Esophagus muscularis mucosa (tissue), 4 donors: ENCODE measurements at regions not wholly inside any gene's neighbourhood (a gene's known extent, or its start where the extent isn't known, plus 50 kb on each side); places are given as distances from the start of the nearest gene placed in this dataset.

Experiments used
- EP300 ChIP-seq: sonication (generic); formaldehyde crosslinking; IDR thresholded peaks from one replicate; pipeline ENCODE4 v1.6.1; 2017; ENCODE audit warnings: antibody characterized with exemption
- POLR2A ChIP-seq: fragments of 450-650 bp; IDR thresholded peaks from one replicate; pipeline ENCODE4 v1.6.1; 2017; ENCODE audit warnings: antibody characterized with exemption, moderate library complexity, mild to moderate bottlenecking, low read depth
- TF ChIP-seq, protein P1 (sequence below), 3 experiments: fragments of 200-600 bp in 2 of 3; fragments of 450-650 bp in 1 of 3; sonication (generic) in 2 of 3; IDR thresholded peaks; one replicate each; pipeline ENCODE4 v1.5.1; 2017 to 2019; ENCODE audit warnings: antibody characterized with exemption in 3 of 3, mild to moderate bottlenecking in 2 of 3, moderate library complexity in 1 of 3

DNA sequence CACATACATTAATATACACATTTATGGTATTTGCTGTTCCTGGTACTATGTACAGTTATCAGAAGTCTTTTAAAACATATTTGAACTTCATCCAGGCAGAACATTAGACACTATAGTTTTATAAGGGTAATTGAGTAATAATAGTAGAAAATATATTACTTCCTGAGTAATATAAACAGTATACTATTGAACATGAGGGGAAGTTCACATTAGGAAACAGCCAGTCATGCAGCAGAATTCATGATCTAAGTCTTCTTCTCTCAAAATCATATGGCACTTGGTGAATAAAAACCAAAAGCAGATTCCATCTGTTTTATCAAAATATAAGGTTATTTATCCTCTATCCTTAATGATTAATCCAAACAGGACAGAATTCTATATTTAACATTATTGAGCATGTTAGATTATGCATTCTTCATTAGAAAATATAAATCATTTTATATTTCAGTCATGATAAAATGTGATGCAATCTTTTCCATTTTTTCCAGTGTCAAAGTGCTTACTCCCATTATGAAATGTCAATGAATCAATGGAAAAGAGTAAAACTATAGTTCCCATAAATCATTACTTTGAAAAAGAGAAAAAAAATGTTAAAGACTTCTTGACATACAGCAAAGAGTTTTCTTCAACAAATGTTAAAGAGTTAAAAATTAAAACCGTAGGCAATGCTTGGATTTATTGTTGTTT, 584.3 kb upstream of the TUSC1 start:
- TF ChIP-seq POLR2A (no peak), EP300 (no peak)
- TF ChIP-seq, protein P1, sequence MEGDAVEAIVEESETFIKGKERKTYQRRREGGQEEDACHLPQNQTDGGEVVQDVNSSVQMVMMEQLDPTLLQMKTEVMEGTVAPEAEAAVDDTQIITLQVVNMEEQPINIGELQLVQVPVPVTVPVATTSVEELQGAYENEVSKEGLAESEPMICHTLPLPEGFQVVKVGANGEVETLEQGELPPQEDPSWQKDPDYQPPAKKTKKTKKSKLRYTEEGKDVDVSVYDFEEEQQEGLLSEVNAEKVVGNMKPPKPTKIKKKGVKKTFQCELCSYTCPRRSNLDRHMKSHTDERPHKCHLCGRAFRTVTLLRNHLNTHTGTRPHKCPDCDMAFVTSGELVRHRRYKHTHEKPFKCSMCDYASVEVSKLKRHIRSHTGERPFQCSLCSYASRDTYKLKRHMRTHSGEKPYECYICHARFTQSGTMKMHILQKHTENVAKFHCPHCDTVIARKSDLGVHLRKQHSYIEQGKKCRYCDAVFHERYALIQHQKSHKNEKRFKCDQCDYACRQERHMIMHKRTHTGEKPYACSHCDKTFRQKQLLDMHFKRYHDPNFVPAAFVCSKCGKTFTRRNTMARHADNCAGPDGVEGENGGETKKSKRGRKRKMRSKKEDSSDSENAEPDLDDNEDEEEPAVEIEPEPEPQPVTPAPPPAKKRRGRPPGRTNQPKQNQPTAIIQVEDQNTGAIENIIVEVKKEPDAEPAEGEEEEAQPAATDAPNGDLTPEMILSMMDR (IDR thresholded peaks at IDR 0.05): no peak
